CD4-positive, alpha-beta T cell (primary cell): ENCODE measurements at regions not wholly inside any gene's neighbourhood (a gene's known extent, or its start where the extent isn't known, plus 50 kb on each side); places are given as distances from the start of the nearest gene placed in this dataset.

Source experiments
- ATAC-seq: fragments of 200-7000 bp; cut with Tn5 transposase; one replicate; pipeline ENCODE4 v1.10.0; 2022; ENCODE audit warnings: mild to moderate bottlenecking; ENCODE audit not compliant: poor library complexity
- CTCF ChIA-PET: fragments of 350-600 bp; sonication (Branson Sonifier 250); formaldehyde crosslinking; loops from one replicate; lab custom pipeline; 2021; ENCODE audit warnings: antibody characterized with exemption, inconsistent platforms; lab: Charles Lee
- POLR2A ChIA-PET: fragments of 350-600 bp; sonication (Branson Sonifier 250); formaldehyde crosslinking; loops from one replicate; lab custom pipeline; 2021; ENCODE audit warnings: antibody characterized with exemption, inconsistent platforms; lab: Charles Lee
- DNase-seq, 14 experiments: peaks; one replicate each; pipeline ENCODE4 v3.0.0-alpha.2; 2013 to 2020; ENCODE audit warnings: mixed read lengths in 2 of 14
- H3K27ac ChIP-seq, 2 donors: one replicate each; pipeline versions ENCODE4 v1.5.1 to v1.7.0; 2013; ENCODE audit warnings: low read length in 2 of 2, low read depth in 1 of 2, mild to moderate bottlenecking in 1 of 2
- H3K27me3 ChIP-seq, 2 experiments: 1 replicate in 1 of 2; 2 replicates in 1 of 2; pipeline versions ENCODE4 v1.6.1 to v1.7.0; 2013; ENCODE audit warnings: low read length in 2 of 2, control low read depth in 1 of 2, mild to moderate bottlenecking in 1 of 2, moderate library complexity in 1 of 2; ENCODE audit not compliant: insufficient read depth in 2 of 2, control insufficient read depth in 1 of 2
- H3K36me3 ChIP-seq: one replicate; pipeline ENCODE4 v1.6.1; 2013; ENCODE audit warnings: low read length, control low read depth; ENCODE audit not compliant: insufficient read depth
- H3K4me1 ChIP-seq: one replicate; pipeline ENCODE4 v1.6.1; 2013; ENCODE audit warnings: low read length, control low read depth; ENCODE audit not compliant: insufficient read depth
- H3K4me3 ChIP-seq: one replicate; pipeline ENCODE4 v1.5.1; 2013; ENCODE audit warnings: mild to moderate bottlenecking, low read length, moderate library complexity
- H3K9me3 ChIP-seq, 2 experiments: 1 replicate in 1 of 2; 2 replicates in 1 of 2; pipeline versions ENCODE4 v1.6.1 to v1.7.0; 2013; ENCODE audit warnings: low read length in 2 of 2, mild to moderate bottlenecking in 2 of 2, control low read depth in 1 of 2, moderate library complexity in 1 of 2; ENCODE audit not compliant: control insufficient read depth in 1 of 2, insufficient read depth in 1 of 2
- H3K27ac Mint-ChIP-seq: one replicate; pipeline ENCODE4 v1.8.0; 2020; ENCODE audit warnings: mixed read lengths
- H3K27me3 Mint-ChIP-seq: one replicate; pipeline ENCODE4 v1.8.0; 2021; ENCODE audit warnings: mixed read lengths
- H3K36me3 Mint-ChIP-seq: one replicate; pipeline ENCODE4 v1.8.0; 2021; ENCODE audit warnings: low read depth, mixed read lengths
- H3K4me1 Mint-ChIP-seq: one replicate; pipeline ENCODE4 v1.8.0; 2021; ENCODE audit warnings: low read depth, mixed read lengths
- H3K4me3 Mint-ChIP-seq: one replicate; pipeline ENCODE4 v1.8.0; 2020; ENCODE audit warnings: mild to moderate bottlenecking, mixed read lengths
- H3K9me3 Mint-ChIP-seq: one replicate; pipeline ENCODE4 v1.8.0; 2020; ENCODE audit warnings: mixed read lengths
- CTCF ChIP-seq: fragments of 200-600 bp; IDR thresholded peaks from one replicate; pipeline ENCODE4 v1.8.0; 2022; ENCODE audit warnings: antibody characterized with exemption, mild to moderate bottlenecking
- intact Hi-C, 2 experiments: fragments of 100-400 bp; cut with DNase I in 1 of 2; cut with micrococcal nuclease in 1 of 2; formaldehyde crosslinking; loops; one replicate each; pipeline versions ENCODE4 v1.15.1 to v1.9.0; 2023 to 2025; cut with DNase I, micrococcal nuclease

GRCh38 chr3:83734656-83735055 lies 1224.1 kb upstream of the CADM2 start:
- Histone ChIP-seq H3K36me3 (no peaks in the 10 kb centered on the region), H3K27me3 (no peaks in the 10 kb centered on the region), H3K4me1 (no peaks in the 10 kb centered on the region), H3K4me3 (no peak overlapping the region), H3K9me3 (peaks cover 0 to 5% of the 10 kb centered on the region in 2 experiments), H3K27ac (no peak overlapping the region)
- no peak for TF ChIP-seq CTCF
- Mint-ChIP-seq H3K36me3 (no peaks in the 10 kb centered on the region), H3K27ac (no peak overlapping the region), H3K4me1 (no peaks in the 10 kb centered on the region), H3K9me3 (no peaks in the 10 kb centered on the region), H3K27me3 (no peaks in the 10 kb centered on the region), H3K4me3 (no peak overlapping the region)
- intact Hi-C loops = no loop called here
- DNase-seq (no peak), ATAC-seq (no peak)
- POLR2A ChIA-PET = no interaction called here
- CTCF ChIA-PET = no interaction called here

GRCh38 chr3:83738202-83738601 lies 1220.6 kb upstream of the CADM2 start:
- ChIA-PET CTCF (no interaction called here), POLR2A (no interaction called here)
- H3K27ac ChIP-seq = no peak overlapping the region
- no peak for ATAC-seq
- TF ChIP-seq CTCF = no peak
- no peaks in the 10 kb centered on the region for H3K9me3 Mint-ChIP-seq
- no peaks in the 10 kb centered on the region for H3K27me3 ChIP-seq
- no peak overlapping the region for H3K4me3 Mint-ChIP-seq
- H3K4me1 Mint-ChIP-seq = no peaks in the 10 kb centered on the region
- no peak overlapping the region for H3K4me3 ChIP-seq
- peaks cover 0 to 5% of the 10 kb centered on the region in 2 experiments for H3K9me3 ChIP-seq
- H3K27me3 Mint-ChIP-seq = no peaks in the 10 kb centered on the region
- no peak for DNase-seq
- H3K36me3 ChIP-seq = no peaks in the 10 kb centered on the region
- intact Hi-C loops = no loop called here
- no peak overlapping the region for H3K27ac Mint-ChIP-seq
- no peaks in the 10 kb centered on the region for H3K36me3 Mint-ChIP-seq
- no peaks in the 10 kb centered on the region for H3K4me1 ChIP-seq

- TF ChIP-seq CTCF = no peak
- Histone ChIP-seq H3K9me3 (no peaks in the 10 kb centered on the region), H3K36me3 (no peaks in the 10 kb centered on the region), H3K27ac (no peak overlapping the region), H3K4me1 (no peaks in the 10 kb centered on the region), H3K27me3 (no peaks in the 10 kb centered on the region), H3K4me3 (no peak overlapping the region)
- DNase-seq (no peak), ATAC-seq (no peak)
- peaks cover 3% of the 10 kb centered on the region for H3K9me3 Mint-ChIP-seq
- ChIA-PET CTCF (no interaction called here), POLR2A (no interaction called here)
- H3K27me3 Mint-ChIP-seq = no peaks in the 10 kb centered on the region
- no peaks in the 10 kb centered on the region for H3K36me3 Mint-ChIP-seq
- no peak overlapping the region for H3K27ac Mint-ChIP-seq
- H3K4me3 Mint-ChIP-seq = no peak overlapping the region
- intact Hi-C loops = no loop called here
- H3K4me1 Mint-ChIP-seq = no peaks in the 10 kb centered on the region
These were observed 1218.3 kb upstream of the CADM2 start for GRCh38 chr3:83740504-83740903.
